Spleen (tissue), 7 donors: ENCODE measurements at regions not wholly inside any gene's neighbourhood (a gene's known extent, or its start where the extent isn't known, plus 50 kb on each side); places are given as distances from the start of the nearest gene placed in this dataset.

ENCODE experiments used
- CTCF ChIP-seq, 11 experiments: fragments of 200-600 bp in 7 of 11; fragments of 450-650 bp in 4 of 11; sonication (generic) in 4 of 11; IDR thresholded peaks in 8 of 11; conservative IDR thresholded peaks in 3 of 11; 1 replicate in 7 of 11; 2 replicates in 4 of 11; pipeline versions ENCODE4 v1.4.0 to v1.8.0; 2016 to 2021; ENCODE audit warnings: antibody characterized with exemption in 11 of 11, inconsistent platforms in 4 of 11, mild to moderate bottlenecking in 1 of 11
- POLR2A ChIP-seq, 3 donors: fragments of 450-650 bp; IDR thresholded peaks; one replicate each; pipeline ENCODE4 v1.5.1; 2017; ENCODE audit warnings: antibody characterized with exemption in 3 of 3, mild to moderate bottlenecking in 1 of 3
- POLR2AphosphoS5 ChIP-seq, 3 donors: sonication (generic); formaldehyde crosslinking; IDR thresholded peaks; one replicate each; pipeline ENCODE4 v1.5.1; 2017; ENCODE audit warnings: antibody characterized with exemption in 3 of 3
- donor health status: DM: no; HTN: no; CAD: no; lungs with moderate emphysema.
- donor health status: DM: no; HTN: no; CAD: no.
- donor health status: DM: no; HTN: no; CAD: no.

GRCh38 chr9:100775912-100776311 lies 198.0 kb downstream of the CAVIN4 start:
- TF ChIP-seq CTCF (IDR thresholded peaks at IDR 0.05 in 8 of 11, conservative IDR thresholded peaks at IDR 0.05 in 3 of 11) (no peak), POLR2A (IDR thresholded peaks at IDR 0.05) (no peak), POLR2AphosphoS5 (IDR thresholded peaks at IDR 0.05) (no peak)
